ENCODE measurements at regions not wholly inside any gene's neighbourhood (a gene's known extent, or its start where the extent isn't known, plus 50 kb on each side); places are given as distances from the start of the nearest gene placed in this dataset.
"Not testable (repeated sequence)": the region's sequence is repeated elsewhere in the genome, so short reads cannot be mapped to it uniquely, and the experiment has no call there.

- TF ChIP-seq POLR2A (IDR thresholded peaks at IDR 0.05; ENCODE audit: low read length); CTCF (IDR thresholded peaks at IDR 0.05); RFX5 (IDR thresholded peaks at IDR 0.05); EP300 (IDR thresholded peaks at IDR 0.05); JUN (IDR thresholded peaks at IDR 0.05); NR3C1 (IDR thresholded peaks at IDR 0.05); CEBPB (IDR thresholded peaks at IDR 0.05); MYC (IDR thresholded peaks at IDR 0.05; ENCODE audit: borderline replicate concordance, low read length): not testable (repeated sequence)
- TF ChIP-seq, protein P1, sequence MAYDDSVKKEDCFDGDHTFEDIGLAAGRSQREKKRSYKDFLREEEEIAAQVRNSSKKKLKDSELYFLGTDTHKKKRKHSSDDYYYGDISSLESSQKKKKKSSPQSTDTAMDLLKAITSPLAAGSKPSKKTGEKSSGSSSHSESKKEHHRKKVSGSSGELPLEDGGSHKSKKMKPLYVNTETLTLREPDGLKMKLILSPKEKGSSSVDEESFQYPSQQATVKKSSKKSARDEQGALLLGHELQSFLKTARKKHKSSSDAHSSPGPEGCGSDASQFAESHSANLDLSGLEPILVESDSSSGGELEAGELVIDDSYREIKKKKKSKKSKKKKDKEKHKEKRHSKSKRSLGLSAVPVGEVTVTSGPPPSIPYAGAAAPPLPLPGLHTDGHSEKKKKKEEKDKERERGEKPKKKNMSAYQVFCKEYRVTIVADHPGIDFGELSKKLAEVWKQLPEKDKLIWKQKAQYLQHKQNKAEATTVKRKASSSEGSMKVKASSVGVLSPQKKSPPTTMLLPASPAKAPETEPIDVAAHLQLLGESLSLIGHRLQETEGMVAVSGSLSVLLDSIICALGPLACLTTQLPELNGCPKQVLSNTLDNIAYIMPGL (CRISPR knock-in tag; IDR thresholded peaks at IDR 0.05; ENCODE audit: borderline replicate concordance): not testable (repeated sequence)
- TF ChIP-seq, protein P2, sequence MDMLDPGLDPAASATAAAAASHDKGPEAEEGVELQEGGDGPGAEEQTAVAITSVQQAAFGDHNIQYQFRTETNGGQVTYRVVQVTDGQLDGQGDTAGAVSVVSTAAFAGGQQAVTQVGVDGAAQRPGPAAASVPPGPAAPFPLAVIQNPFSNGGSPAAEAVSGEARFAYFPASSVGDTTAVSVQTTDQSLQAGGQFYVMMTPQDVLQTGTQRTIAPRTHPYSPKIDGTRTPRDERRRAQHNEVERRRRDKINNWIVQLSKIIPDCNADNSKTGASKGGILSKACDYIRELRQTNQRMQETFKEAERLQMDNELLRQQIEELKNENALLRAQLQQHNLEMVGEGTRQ (IDR thresholded peaks at IDR 0.05): not testable (repeated sequence)
These were observed 416.5 kb upstream of the NPAP1 start for GRCh38 chr15:24259106-24259505.
